ENCODE measurements at regions not wholly inside any gene's neighbourhood (a gene's known extent, or its start where the extent isn't known, plus 50 kb on each side); places are given as distances from the start of the nearest gene placed in this dataset.

DNA sequence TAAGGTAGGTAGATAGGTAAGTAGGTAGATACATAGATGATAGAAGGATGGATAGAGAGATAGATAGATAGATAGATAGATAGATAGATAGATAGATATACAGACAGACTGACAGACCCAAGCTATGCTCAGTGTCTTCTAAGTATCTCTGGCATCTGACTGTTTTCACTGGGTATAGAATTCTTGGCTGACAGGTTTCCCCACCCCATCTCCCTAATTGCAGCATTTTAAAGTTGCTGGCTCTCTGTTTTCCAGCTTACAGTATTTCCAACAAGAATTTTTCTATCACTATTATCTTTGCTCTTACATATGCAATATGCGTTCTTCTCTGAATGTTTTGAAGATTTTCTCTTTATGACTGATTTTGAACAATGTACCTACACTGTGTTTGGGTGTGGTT, 328.7 kb downstream of the TCERG1L start:
- H3K36me3 Mint-ChIP-seq, result no peaks in the 10 kb centered on the region
- H3K27ac Mint-ChIP-seq, result no peak overlapping the region
- no peaks in the 10 kb centered on the region for H3K4me1 Mint-ChIP-seq
- no peaks in the 10 kb centered on the region for H3K27me3 Mint-ChIP-seq
- peaks cover 18% of the 10 kb centered on the region for H3K9me3 Mint-ChIP-seq
- no peak overlapping the region for H3K4me3 Mint-ChIP-seq

DNA sequence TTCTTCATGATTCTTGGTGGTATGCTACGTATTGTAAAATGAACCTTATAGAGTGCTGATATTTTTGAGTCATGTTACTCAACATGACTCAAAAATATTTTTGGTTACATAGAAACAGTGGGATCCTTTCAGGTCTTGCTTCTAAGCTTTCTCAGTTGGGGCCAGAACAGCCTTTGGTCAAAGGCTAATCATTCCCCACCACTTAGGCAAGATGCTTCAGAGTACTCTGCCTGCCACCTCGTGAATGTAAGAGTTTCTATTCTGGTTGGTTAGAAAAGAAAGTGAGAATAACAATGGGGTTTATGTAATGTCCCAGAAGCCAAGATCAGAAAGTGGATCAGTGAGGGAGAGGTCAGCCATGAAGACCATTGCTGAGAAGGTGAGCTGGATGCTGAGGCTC, 327.8 kb downstream of the TCERG1L start:
- peaks cover 1% of the 10 kb centered on the region for H3K27me3 Mint-ChIP-seq

GRCh38 chr10:130984686-130985085, 326.8 kb downstream of the TCERG1L start:
- Mint-ChIP-seq H3K4me1 (no peaks in the 10 kb centered on the region), H3K4me3 (no peak overlapping the region), H3K9me3 (peaks cover 18% of the 10 kb centered on the region), H3K36me3 (no peaks in the 10 kb centered on the region), H3K27ac (no peak overlapping the region), H3K27me3 (peaks cover 1% of the 10 kb centered on the region)

More for the DNA sequence above, 327.8 kb downstream of the TCERG1L start:
- no peak overlapping the region for H3K4me3 Mint-ChIP-seq
- no peaks in the 10 kb centered on the region for H3K4me1 Mint-ChIP-seq
- no peak overlapping the region for H3K27ac Mint-ChIP-seq
- no peaks in the 10 kb centered on the region for H3K36me3 Mint-ChIP-seq
- peaks cover 18% of the 10 kb centered on the region for H3K9me3 Mint-ChIP-seq

GRCh38 chr10:130985158-130985753, 326.3 kb downstream of the TCERG1L start:
- Mint-ChIP-seq H3K27me3 (peaks cover 1% of the 10 kb centered on the region), H3K4me1 (no peaks in the 10 kb centered on the region), H3K27ac (no peak overlapping the region), H3K9me3 (peaks cover 18% of the 10 kb centered on the region), H3K36me3 (no peaks in the 10 kb centered on the region), H3K4me3 (no peak overlapping the region)

DNA sequence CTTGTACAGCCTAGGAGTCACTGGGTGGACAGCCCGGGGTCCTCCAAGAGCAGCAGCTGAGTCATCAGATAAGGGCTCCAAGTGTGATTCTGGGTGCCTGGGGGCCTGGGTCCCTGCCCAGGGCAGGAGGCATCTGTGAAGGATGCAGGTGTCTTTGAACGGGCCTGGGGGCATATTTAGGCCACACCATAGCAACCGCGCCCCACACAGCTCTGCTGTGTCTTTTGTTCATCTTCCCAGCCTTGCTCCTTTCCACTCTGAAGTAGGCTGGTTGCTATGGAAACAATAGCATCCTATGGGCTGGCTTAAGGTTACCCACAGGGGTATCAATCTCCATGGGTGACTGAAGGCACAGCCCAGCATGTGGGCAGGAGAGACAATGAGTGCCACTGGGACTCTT, 324.7 kb downstream of the TCERG1L start:
- no peak overlapping the region for H3K27ac Mint-ChIP-seq
- H3K36me3 Mint-ChIP-seq, result no peaks in the 10 kb centered on the region
- peaks cover 1% of the 10 kb centered on the region for H3K27me3 Mint-ChIP-seq
- no peaks in the 10 kb centered on the region for H3K4me1 Mint-ChIP-seq
- peaks cover 18% of the 10 kb centered on the region for H3K9me3 Mint-ChIP-seq
- no peak overlapping the region for H3K4me3 Mint-ChIP-seq

GRCh38 chr10:130987401-130987800, 324.1 kb downstream of the TCERG1L start:
- peaks cover 1% of the 10 kb centered on the region for H3K27me3 Mint-ChIP-seq
- H3K9me3 Mint-ChIP-seq, result peaks cover 17% of the 10 kb centered on the region
- no peak overlapping the region for H3K27ac Mint-ChIP-seq
- H3K36me3 Mint-ChIP-seq, result no peaks in the 10 kb centered on the region
- H3K4me3 Mint-ChIP-seq, result no peak overlapping the region
- no peaks in the 10 kb centered on the region for H3K4me1 Mint-ChIP-seq

DNA sequence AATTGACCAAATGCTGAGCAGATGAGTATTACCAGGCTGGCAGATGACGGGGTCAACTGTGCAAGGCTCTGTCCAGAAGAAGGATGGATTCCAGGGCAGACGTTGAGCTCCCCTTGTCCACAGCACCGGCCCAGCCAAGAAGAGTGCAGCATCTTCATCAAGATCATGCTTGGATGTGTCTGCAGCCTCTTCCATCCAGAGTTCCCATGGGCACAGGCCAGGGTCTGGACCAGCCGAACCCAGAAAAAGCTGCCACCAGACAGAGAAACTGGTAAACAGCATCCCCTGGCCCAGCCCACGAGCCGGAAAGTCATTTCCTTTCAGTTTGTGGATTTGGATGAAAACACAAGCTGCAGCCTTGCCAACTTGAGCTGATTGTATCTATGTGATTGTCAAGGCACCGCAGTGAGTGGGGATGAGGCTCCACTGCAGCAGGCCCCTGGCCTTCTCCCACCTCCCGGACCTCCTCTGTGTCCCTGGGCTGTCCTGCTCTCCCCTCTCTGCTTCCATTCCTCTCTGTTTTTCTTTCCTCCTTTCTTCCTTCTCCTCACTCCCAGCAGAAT, 321.8 kb downstream of the TCERG1L start:
- no peaks in the 10 kb centered on the region for H3K4me1 Mint-ChIP-seq
- no peaks in the 10 kb centered on the region for H3K9me3 Mint-ChIP-seq
- peaks cover 1% of the 10 kb centered on the region for H3K27me3 Mint-ChIP-seq
- H3K27ac Mint-ChIP-seq, result no peak overlapping the region
- H3K36me3 Mint-ChIP-seq, result no peaks in the 10 kb centered on the region
- H3K4me3 Mint-ChIP-seq, result no peak overlapping the region

GRCh38 chr10:130990486-130990885, 321.0 kb downstream of the TCERG1L start:
- no peak overlapping the region for H3K27ac Mint-ChIP-seq
- H3K36me3 Mint-ChIP-seq, result no peaks in the 10 kb centered on the region
- H3K9me3 Mint-ChIP-seq, result no peaks in the 10 kb centered on the region
- H3K27me3 Mint-ChIP-seq, result peaks cover 1% of the 10 kb centered on the region
- H3K4me3 Mint-ChIP-seq, result no peak overlapping the region
- H3K4me1 Mint-ChIP-seq, result no peaks in the 10 kb centered on the region

DNA sequence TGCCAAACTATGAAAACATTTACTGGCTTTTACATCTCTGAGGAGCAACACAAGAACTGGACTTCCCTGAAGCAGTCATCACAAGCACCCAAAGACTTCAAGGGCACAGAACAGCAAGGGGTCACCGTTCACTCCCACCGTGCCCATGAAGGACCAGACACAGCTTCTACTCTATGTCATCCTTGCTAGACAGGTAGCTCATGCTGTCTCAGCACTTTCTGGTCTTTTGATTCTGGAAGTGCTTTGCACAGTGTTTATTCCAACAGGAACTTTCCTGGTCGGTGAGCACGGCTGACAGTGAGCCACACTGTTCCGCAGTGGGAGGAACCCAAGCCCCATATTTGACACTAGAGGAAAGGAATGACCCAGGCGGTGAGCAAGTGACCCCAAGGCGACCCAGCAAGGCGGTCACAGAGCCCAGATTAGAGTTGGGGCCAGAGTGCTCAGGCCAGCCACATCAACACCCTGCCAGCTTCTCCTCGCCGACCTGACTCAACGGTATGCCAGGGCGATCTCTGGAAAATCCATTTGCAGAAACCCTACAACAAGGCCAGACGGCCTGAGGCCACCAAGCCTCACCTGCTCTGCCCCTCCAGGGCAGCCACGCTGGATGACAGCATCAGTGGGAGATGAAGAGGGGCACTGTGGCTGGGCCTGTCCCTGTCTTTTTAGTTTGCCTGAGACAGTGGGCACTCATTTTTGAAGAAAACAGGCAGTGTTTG, 318.6 kb downstream of the TCERG1L start:
- Mint-ChIP-seq H3K27me3 (peaks cover 1% of the 10 kb centered on the region), H3K9me3 (no peaks in the 10 kb centered on the region), H3K4me1 (no peaks in the 10 kb centered on the region), H3K27ac (no peak overlapping the region), H3K4me3 (no peak overlapping the region), H3K36me3 (no peaks in the 10 kb centered on the region)

DNA sequence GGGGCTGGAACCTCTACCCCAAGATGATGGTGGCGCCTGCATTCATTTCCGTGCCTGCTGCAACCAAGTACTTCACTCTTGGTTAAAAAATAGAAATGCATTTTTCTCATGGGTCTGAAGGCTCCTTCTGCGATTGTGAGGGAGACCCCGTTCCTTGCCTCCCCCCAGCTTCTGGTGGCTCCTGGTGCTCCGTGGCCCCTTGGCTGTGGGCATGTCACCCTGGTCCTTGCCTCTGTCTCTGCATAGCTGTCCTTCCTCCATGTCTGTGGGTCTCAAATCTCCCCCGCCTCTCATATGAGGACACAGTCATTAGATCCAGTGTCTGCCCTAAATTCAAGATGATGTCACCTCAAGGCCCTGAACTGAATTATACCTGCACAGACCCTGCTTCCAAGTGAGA, 317.9 kb downstream of the TCERG1L start:
- Mint-ChIP-seq H3K27ac (no peak overlapping the region), H3K27me3 (no peaks in the 10 kb centered on the region), H3K4me1 (no peaks in the 10 kb centered on the region), H3K9me3 (no peaks in the 10 kb centered on the region), H3K4me3 (no peak overlapping the region), H3K36me3 (no peaks in the 10 kb centered on the region)

DNA sequence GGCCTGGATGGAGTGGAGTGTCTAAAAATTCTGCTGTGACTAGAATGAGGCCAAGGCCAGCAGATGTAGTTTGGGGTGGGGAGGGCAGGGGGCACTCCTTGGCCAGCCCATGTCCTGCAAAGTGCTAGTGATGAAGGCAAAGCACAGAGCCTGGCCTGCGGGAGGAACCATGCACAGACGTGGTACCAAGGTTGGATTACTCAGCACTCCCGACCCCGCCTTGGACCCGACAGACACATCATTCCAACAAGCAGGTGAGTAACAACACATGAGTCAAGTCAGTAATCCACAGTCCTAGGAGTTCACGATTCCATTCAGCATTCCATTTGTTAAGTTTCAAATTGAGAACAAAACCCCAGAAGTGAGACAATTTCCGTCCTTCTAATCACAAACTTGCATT, 317.3 kb downstream of the TCERG1L start:
- no peak overlapping the region for H3K27ac Mint-ChIP-seq
- H3K9me3 Mint-ChIP-seq, result no peaks in the 10 kb centered on the region
- no peak overlapping the region for H3K4me3 Mint-ChIP-seq
- no peaks in the 10 kb centered on the region for H3K27me3 Mint-ChIP-seq
- H3K4me1 Mint-ChIP-seq, result no peaks in the 10 kb centered on the region
- no peaks in the 10 kb centered on the region for H3K36me3 Mint-ChIP-seq

- Mint-ChIP-seq H3K36me3 (no peaks in the 10 kb centered on the region), H3K9me3 (no peaks in the 10 kb centered on the region), H3K27ac (no peak overlapping the region), H3K27me3 (no peaks in the 10 kb centered on the region), H3K4me3 (no peak overlapping the region), H3K4me1 (no peaks in the 10 kb centered on the region)
These were observed 316.7 kb downstream of the TCERG1L start for GRCh38 chr10:130994845-130995244.

GRCh38 chr10:130997267-130998045, 314.1 kb downstream of the TCERG1L start:
- no peak overlapping the region for H3K4me3 Mint-ChIP-seq
- no peaks in the 10 kb centered on the region for H3K36me3 Mint-ChIP-seq
- no peak overlapping the region for H3K27ac Mint-ChIP-seq
- H3K4me1 Mint-ChIP-seq, result no peaks in the 10 kb centered on the region
- H3K27me3 Mint-ChIP-seq, result no peaks in the 10 kb centered on the region
- no peaks in the 10 kb centered on the region for H3K9me3 Mint-ChIP-seq

GRCh38 chr10:130998046-130998435, 313.5 kb downstream of the TCERG1L start:
- Mint-ChIP-seq H3K4me3 (no peak overlapping the region), H3K9me3 (no peaks in the 10 kb centered on the region), H3K36me3 (no peaks in the 10 kb centered on the region), H3K4me1 (no peaks in the 10 kb centered on the region), H3K27me3 (no peaks in the 10 kb centered on the region), H3K27ac (no peak overlapping the region)

DNA sequence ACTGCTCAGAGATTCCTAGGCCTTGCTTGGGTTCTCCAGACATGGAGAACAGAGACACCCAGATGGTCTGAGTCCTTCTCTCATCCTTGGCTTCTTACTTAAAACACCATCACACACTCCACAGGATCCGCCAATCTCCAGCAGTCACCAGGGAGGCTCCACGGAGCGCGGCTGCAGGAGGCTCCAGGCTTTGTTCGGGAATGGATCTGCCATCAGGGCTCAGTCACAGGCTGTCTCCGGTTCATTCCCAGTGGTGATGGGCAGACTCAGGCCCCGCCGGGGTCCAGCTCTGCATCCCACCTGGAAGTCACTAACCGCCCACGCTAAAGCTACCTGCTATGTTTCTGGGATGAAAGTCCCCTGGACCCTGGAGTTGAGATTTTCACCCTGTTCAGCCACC, 312.9 kb downstream of the TCERG1L start:
- Mint-ChIP-seq H3K27me3 (no peaks in the 10 kb centered on the region), H3K4me3 (no peak overlapping the region), H3K27ac (no peak overlapping the region), H3K9me3 (no peaks in the 10 kb centered on the region), H3K36me3 (no peaks in the 10 kb centered on the region), H3K4me1 (no peaks in the 10 kb centered on the region)

Measured in activated naive CD4-positive, alpha-beta T cell treated with anti-CD3 and anti-CD28 coated beads, Interleukin-2, amount 50 U/mL, for 24 hours (primary cell).